GM12874 (cell line): ENCODE measurements at regions not wholly inside any gene's neighbourhood (a gene's known extent, or its start where the extent isn't known, plus 50 kb on each side); places are given as distances from the start of the nearest gene placed in this dataset.

Experiments used
- CTCF ChIP-seq: IDR thresholded peaks from 2 replicates; pipeline ENCODE4 v1.5.1; 2011; ENCODE audit warnings: low read depth, mild to moderate bottlenecking, control low read depth, low read length, moderate library complexity; ENCODE audit not compliant: insufficient read depth

- TF ChIP-seq CTCF = no peak
These were observed 166.9 kb upstream of the ZNF608 start for GRCh38 chr5:124913329-124913653.

GRCh38 chr5:124918618-124919017 lies 172.2 kb upstream of the ZNF608 start:
- no peak for TF ChIP-seq CTCF

- no peak for TF ChIP-seq CTCF
These were observed 172.6 kb upstream of the ZNF608 start for GRCh38 chr5:124919076-124919475.

- no peak for TF ChIP-seq CTCF
These were observed 173.5 kb upstream of the ZNF608 start for GRCh38 chr5:124919747-124920525.

- TF ChIP-seq CTCF = 0 out of 2 replicates have a peak, but pooled peaks have one; percentile 4
These were observed 174.6 kb upstream of the ZNF608 start for GRCh38 chr5:124920909-124921666.

GRCh38 chr5:124921694-124922093 lies 175.3 kb upstream of the ZNF608 start:
- TF ChIP-seq CTCF = no peak

- TF ChIP-seq CTCF = no peak
These were observed 176.0 kb upstream of the ZNF608 start for GRCh38 chr5:124922255-124922975.
